Activated naive CD4-positive, alpha-beta T cell treated with anti-CD3 and anti-CD28 coated beads, Interleukin-2, amount 50 U/mL, for 24 hours (primary cell): ENCODE measurements at regions not wholly inside any gene's neighbourhood (a gene's known extent, or its start where the extent isn't known, plus 50 kb on each side); places are given as distances from the start of the nearest gene placed in this dataset.
"Not testable (repeated sequence)": the region's sequence is repeated elsewhere in the genome, so short reads cannot be mapped to it uniquely, and the experiment has no call there.

ENCODE experiments used
- H3K27ac Mint-ChIP-seq: one replicate; pipeline ENCODE4 v1.8.0; 2021; ENCODE audit warnings: mild to moderate bottlenecking, mixed read lengths
- H3K27me3 Mint-ChIP-seq: one replicate; pipeline ENCODE4 v1.8.0; 2021; ENCODE audit warnings: mixed read lengths
- H3K36me3 Mint-ChIP-seq: one replicate; pipeline ENCODE4 v1.8.0; 2021; ENCODE audit warnings: mixed read lengths
- H3K4me1 Mint-ChIP-seq: one replicate; pipeline ENCODE4 v1.8.0; 2021; ENCODE audit warnings: mixed read lengths
- H3K4me3 Mint-ChIP-seq: one replicate; pipeline ENCODE4 v1.8.0; 2021; ENCODE audit warnings: mild to moderate bottlenecking, mixed read lengths
- H3K9me3 Mint-ChIP-seq: one replicate; pipeline ENCODE4 v1.8.0; 2021; ENCODE audit warnings: mixed read lengths

DNA sequence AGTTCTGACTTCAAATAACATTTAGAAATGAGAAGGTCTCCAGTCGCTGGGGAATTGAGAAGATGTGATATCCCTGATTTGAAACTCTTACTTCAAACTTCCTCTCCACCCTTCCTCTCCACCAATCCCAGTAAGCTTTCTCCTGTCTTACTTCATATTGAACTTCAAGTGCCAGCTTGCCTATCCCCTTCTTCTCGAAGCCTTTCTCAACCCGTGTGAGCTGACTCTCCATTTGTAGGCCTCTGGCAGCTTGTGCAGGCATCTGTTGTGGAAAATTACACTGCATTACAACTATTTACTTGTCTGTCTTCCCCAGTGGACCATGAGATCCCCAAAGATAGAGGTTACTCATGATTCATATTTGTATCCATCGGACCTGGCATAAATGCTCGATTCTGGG is 280.8 kb upstream of the CDH5 start:
- H3K4me1 Mint-ChIP-seq, result no peaks in the 10 kb centered on the region
- no peaks in the 10 kb centered on the region for H3K27me3 Mint-ChIP-seq
- H3K36me3 Mint-ChIP-seq, result no peaks in the 10 kb centered on the region
- peaks cover 5% of the 10 kb centered on the region for H3K9me3 Mint-ChIP-seq
- H3K27ac Mint-ChIP-seq, result no peak overlapping the region
- no peak overlapping the region for H3K4me3 Mint-ChIP-seq

DNA sequence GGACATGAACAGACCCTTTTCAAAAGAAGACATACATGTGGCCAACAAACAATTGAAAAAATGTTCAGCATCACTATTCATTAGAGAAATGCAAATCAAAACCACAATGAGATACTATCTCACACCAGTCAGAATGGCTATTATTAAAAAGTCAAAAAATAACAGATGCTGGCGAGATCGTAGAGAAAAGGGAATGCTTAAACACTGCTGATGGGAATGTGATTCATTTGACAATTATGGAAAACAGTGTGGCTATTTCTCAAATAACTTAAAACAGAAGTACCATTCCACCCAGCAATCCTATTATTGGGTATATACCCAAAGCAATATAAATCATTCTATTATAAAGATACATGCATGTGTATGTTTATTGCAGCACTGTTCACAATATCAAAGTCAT is 281.8 kb upstream of the CDH5 start:
- not testable (repeated sequence) for H3K36me3 Mint-ChIP-seq, H3K27me3 Mint-ChIP-seq, H3K4me1 Mint-ChIP-seq, H3K4me3 Mint-ChIP-seq, H3K9me3 Mint-ChIP-seq, H3K27ac Mint-ChIP-seq

DNA sequence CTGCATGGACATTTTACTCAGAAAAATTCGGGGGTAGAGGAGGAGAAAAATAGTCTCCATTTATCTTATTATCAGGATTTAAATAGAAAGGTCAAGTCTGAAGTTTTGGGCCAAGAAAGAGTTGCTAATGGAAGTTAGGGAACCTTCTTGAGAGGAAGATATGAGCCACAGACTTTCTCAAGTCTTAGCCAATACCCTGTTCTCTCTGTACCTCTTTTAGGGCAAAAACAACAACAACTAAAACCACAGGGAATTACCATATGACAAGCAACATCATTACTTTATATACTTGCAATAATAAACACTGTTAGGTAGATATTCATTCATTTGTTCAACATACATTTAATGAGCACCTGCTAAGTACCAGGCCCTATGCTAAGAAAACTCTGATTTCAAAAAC is 282.2 kb upstream of the CDH5 start:
- peaks cover 4% of the 10 kb centered on the region for H3K27me3 Mint-ChIP-seq
- H3K27ac Mint-ChIP-seq, result no peak overlapping the region
- H3K4me1 Mint-ChIP-seq, result no peaks in the 10 kb centered on the region
- H3K36me3 Mint-ChIP-seq, result no peaks in the 10 kb centered on the region
- H3K4me3 Mint-ChIP-seq, result no peak overlapping the region
- peaks cover 5% of the 10 kb centered on the region for H3K9me3 Mint-ChIP-seq

DNA sequence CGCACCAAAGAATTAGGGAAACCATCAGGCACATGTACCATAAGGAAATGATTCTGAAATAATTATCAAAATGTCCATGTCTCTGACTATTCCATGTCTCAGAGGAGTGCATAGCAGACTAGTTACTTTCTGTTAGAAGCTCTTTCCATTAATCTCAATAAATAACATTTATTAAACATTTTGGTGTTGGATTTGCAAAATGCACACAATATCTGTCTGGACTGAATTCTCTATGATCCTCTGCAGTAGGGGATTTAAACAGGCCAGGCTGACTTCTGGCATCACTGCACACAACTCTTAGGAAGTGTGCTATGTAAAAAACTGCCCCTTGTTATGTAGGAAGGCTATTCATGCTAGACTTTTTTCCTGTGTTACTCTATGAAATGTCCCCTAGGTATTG is 283.3 kb upstream of the CDH5 start:
- no peaks in the 10 kb centered on the region for H3K36me3 Mint-ChIP-seq
- H3K27ac Mint-ChIP-seq, result no peak overlapping the region
- peaks cover 5% of the 10 kb centered on the region for H3K9me3 Mint-ChIP-seq
- H3K4me3 Mint-ChIP-seq, result no peak overlapping the region
- peaks cover 7% of the 10 kb centered on the region for H3K27me3 Mint-ChIP-seq
- no peaks in the 10 kb centered on the region for H3K4me1 Mint-ChIP-seq

DNA sequence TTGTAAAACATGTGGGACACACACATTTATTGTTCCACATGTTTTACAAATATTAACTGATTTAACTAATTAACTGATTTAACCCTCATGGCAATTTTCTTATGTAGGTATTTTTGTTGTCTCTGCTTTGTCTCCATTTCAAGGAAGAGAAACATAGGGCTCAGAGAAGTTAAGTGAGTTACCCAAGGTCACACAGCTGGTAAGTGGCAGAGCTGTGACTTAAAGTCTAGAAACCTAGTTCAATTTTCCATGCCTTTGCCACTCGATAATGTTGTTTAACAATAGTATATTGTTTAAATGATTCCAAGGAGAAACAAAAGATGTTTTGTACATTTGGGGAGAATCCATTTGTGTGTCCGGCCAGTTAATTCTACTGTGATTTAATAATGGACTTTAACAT is 284.1 kb upstream of the CDH5 start:
- Mint-ChIP-seq H3K27me3 (peaks cover 7% of the 10 kb centered on the region), H3K4me1 (no peaks in the 10 kb centered on the region), H3K4me3 (no peak overlapping the region), H3K36me3 (no peaks in the 10 kb centered on the region), H3K27ac (no peak overlapping the region), H3K9me3 (peaks cover 5% of the 10 kb centered on the region)

DNA sequence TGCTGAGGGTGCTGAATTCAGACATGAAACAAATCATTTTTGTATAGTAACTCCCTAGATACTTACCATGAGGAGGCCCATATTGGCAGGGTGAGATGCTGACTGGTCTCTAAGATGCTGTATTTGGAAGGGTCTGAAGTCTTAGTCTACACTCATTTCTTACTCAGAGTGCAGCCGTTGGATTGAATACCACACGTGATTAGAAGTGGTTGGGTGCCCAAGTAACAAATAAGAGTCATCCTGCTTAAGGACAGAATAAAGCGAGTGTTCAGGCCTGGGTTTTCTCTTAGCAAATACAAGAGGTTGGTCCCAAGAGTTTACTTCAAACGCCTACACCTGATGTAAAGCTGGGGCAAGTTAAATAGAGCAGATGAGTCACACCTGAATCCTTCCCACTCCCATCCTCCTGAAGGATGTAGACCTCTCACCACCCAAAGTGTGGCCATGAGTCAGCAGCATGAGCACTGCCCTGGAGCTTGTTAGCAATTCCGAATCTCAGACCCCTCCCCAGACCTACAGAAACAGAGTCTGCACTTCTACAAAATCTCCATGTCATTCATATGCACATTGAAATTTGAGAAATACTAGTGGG is 284.6 kb upstream of the CDH5 start:
- Mint-ChIP-seq H3K4me3 (no peak overlapping the region), H3K9me3 (peaks cover 3% of the 10 kb centered on the region), H3K27ac (no peak overlapping the region), H3K36me3 (no peaks in the 10 kb centered on the region), H3K27me3 (peaks cover 7% of the 10 kb centered on the region), H3K4me1 (no peaks in the 10 kb centered on the region)

DNA sequence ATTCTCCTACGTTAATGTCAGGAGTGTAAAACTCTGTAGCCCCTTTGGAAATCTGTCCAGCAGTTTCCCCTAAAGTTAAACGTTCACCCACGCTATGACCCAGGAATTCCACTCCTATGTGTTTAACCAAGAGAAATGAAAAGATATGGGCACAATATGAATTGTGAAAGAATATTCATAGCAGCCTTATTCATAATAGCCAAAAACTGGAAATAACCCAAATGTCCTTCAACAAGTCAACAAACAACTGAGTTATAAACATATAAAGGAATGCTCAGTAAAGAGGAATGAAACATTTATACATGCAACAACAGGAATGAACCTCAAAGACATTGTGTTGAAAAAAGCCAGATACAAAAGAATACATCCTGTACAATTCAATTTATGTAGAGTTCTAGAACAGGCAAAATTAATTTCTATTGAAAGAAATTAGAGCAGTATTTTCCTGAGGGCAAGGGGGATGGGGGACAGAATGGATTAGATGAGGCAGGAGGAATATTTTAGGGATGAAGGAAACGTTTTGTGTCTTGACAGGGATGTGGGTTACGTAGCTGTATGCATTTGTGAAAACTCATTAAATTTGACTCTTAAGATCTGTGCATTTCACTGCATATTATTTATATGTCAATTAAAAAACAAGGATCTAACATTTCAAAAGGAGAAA is 286.7 kb upstream of the CDH5 start:
- Mint-ChIP-seq H3K27me3 (peaks cover 9% of the 10 kb centered on the region), H3K4me1 (no peaks in the 10 kb centered on the region), H3K27ac (no peak overlapping the region), H3K36me3 (no peaks in the 10 kb centered on the region), H3K9me3 (no peaks in the 10 kb centered on the region), H3K4me3 (no peak overlapping the region)

DNA sequence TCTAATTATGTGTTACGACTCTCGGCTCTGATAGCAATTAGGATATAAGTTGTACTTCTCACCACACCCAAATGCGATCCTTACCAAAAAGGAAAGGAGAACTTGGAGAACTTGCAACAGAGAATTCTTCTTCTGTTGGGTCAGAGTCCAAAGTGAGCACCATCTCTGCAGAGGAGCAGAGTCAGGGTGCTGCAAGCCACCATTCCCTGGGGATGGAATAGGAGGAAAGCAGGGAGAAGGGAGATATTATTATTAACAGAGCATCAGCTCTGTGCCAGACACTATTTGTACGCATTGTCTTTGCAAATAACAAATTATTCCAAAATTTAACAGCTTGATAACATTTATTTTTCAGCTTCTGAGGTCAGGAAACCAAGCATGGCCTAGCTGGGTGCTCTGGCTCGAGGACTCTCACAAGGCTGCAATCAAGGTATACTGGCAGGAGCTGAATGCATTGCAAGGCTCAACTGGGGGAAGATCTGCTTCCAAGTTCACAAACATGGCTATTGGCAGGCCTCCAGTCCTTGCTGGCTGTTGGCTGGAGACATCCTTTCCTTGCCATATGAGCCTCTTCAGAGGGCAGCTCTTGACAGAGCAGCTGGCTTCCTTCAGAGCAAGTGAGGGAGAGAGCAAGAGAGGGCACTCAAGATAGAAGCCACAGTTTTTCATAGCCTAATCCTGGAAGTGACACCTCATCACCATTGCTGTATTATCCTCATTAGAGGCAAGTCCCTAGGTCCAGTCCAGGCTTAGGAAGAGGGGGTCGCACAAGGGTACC is 296.2 kb upstream of the CDH5 start:
- Mint-ChIP-seq H3K36me3 (no peaks in the 10 kb centered on the region), H3K4me3 (no peak overlapping the region), H3K9me3 (no peaks in the 10 kb centered on the region), H3K27me3 (peaks cover 14% of the 10 kb centered on the region), H3K27ac (no peak overlapping the region), H3K4me1 (no peaks in the 10 kb centered on the region)

DNA sequence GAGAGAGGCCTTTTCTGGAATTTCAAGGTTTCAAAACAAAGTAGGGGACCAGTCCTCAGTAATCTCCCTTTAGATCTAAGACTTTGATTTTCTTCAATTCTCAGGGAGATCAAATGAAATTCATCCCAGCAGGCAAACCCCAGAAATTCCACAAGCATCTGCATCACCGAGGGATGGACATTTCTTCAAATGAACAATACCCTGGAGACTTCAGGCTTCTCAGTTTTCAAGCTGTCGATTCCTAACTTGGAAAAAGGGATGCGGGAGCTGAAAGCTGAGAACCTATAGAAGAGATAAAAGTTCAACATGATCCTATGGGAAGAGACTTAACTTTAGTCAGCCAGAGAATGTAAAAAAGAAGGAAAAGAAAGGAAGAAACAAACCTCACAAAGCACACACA is 296.9 kb upstream of the CDH5 start:
- Mint-ChIP-seq H3K4me1 (no peaks in the 10 kb centered on the region), H3K9me3 (no peaks in the 10 kb centered on the region), H3K27me3 (peaks cover 13% of the 10 kb centered on the region), H3K27ac (no peak overlapping the region), H3K36me3 (no peaks in the 10 kb centered on the region), H3K4me3 (no peak overlapping the region)

DNA sequence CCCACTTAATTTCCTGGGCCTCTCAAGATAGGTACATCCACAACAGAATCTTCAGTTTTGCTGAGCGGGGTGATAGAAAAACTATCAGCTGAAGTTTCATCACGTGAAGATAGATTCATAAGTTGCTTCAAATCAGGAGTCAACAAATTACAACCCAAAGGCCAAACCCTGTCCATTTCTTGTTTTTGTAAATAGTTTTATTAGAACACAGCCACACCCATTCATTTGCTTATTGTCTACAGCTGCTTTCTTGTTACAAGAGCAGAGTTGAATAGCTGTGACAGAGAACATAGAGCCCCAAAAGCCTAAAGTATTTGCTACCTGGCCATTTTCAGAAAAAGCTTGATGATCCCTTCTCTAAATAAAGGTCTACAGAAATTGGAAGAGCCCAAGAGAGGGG is 300.1 kb upstream of the CDH5 start:
- Mint-ChIP-seq H3K36me3 (no peaks in the 10 kb centered on the region), H3K4me1 (no peaks in the 10 kb centered on the region), H3K4me3 (no peak overlapping the region), H3K27me3 (peaks cover 9% of the 10 kb centered on the region), H3K9me3 (no peaks in the 10 kb centered on the region), H3K27ac (no peak overlapping the region)

DNA sequence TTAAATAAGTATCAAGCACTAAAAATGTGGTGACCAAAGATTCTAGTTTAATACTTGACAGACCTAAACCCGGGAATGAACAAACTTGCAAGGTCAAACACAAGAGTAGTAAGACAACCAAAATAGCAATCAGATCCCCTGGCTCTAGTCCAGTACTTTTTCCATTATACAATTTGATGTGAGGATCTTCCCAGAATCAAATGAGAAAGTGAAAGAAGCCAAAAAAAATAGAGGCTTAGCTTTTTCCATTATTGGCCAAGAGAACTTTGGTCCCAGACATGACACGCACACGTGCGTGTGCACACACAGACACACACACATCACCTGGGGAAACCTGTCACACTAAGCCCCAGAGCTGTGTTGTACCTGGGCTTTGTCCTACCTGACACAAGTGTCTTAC is 300.6 kb upstream of the CDH5 start:
- Mint-ChIP-seq H3K27me3 (peaks cover 9% of the 10 kb centered on the region), H3K9me3 (no peaks in the 10 kb centered on the region), H3K27ac (no peak overlapping the region), H3K4me1 (no peaks in the 10 kb centered on the region), H3K4me3 (no peak overlapping the region), H3K36me3 (no peaks in the 10 kb centered on the region)

DNA sequence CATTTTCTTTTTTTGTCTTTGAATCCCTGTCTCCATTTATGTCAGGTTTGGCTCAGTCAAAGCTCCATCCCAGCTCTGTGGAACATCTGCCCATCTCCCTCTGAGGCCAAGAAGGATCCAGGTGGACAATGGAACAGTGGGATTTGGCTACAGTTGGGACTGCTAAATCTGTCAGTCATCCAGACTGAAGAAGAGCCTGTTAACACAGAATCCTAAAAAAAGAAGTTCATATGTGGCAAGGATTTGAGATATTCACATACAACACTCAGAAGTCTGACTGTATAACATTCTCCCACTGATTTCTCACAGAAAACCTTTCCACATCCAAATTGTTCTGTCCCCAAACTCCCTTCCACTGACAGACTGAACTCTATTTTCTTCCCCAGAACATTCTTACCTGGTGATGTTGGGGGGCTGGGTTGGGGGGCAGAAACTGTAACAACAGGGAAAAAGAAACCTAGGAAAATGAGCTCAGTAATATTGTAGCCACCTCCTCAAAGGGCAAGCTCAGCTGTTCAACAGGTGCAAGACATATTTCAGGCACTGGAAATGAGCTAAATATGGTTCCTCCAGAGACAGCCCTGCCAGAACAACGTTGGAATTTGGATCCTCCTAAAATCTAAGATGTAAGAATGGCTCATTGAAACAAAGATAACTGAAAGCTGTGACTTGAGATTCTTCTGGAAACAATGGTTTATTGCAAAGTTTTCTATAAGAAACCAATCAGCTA is 301.5 kb upstream of the CDH5 start:
- Mint-ChIP-seq H3K36me3 (no peaks in the 10 kb centered on the region), H3K9me3 (no peaks in the 10 kb centered on the region), H3K4me1 (no peaks in the 10 kb centered on the region), H3K4me3 (no peak overlapping the region), H3K27me3 (peaks cover 7% of the 10 kb centered on the region), H3K27ac (no peak overlapping the region)

DNA sequence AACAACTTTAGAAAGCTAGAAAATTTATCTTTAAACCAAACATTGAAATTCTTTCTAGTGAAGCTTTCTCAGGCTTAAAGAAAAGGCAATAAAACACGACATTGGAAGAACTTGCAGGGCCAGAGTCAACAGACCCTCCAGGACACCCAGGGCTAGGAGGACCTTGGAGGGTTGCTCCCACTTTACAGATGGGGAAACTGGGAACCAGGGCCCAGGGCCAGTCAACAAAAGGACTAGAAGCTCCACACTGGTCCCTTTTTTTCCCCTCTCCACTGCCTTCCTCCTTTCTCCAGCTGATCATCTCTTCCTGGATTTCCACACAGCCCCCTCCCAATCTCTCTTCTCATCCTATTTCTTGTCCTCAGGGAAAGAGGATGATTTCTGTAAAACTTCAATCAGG is 307.7 kb upstream of the CDH5 start:
- H3K27me3 Mint-ChIP-seq, result peaks cover 5% of the 10 kb centered on the region

DNA sequence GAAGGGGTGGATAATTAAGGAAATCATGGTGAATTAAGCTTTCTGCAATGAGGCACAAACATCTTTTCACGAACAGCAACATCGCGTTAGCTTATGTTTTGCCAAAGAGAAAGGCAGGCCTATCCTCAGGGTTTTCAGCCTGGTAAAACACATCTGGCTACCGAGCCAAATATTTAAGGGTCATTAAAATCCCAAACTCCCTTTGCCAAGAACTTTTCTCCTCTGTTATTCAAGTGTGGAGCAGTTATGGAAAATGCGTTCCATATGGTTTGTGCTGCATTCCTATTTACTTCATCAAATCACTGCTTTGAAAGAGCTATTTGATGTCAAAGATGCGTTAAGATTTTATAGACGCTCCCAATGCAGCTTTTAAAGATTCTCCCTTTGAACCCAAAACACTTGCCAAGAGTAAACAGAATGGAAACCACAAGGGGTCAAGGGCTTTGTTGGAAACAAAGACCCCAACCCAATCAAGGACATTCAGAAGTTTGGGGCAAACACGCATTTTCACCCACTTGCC is 308.3 kb upstream of the CDH5 start:
- no peak overlapping the region for H3K27ac Mint-ChIP-seq
- H3K4me1 Mint-ChIP-seq, result no peaks in the 10 kb centered on the region
- peaks cover 4% of the 10 kb centered on the region for H3K27me3 Mint-ChIP-seq
- no peak overlapping the region for H3K4me3 Mint-ChIP-seq
- no peaks in the 10 kb centered on the region for H3K36me3 Mint-ChIP-seq
- no peaks in the 10 kb centered on the region for H3K9me3 Mint-ChIP-seq

More for the DNA sequence above, 307.7 kb upstream of the CDH5 start:
- Mint-ChIP-seq H3K9me3 (no peaks in the 10 kb centered on the region), H3K4me1 (no peaks in the 10 kb centered on the region), H3K27ac (no peak overlapping the region), H3K4me3 (no peak overlapping the region), H3K36me3 (no peaks in the 10 kb centered on the region)

DNA sequence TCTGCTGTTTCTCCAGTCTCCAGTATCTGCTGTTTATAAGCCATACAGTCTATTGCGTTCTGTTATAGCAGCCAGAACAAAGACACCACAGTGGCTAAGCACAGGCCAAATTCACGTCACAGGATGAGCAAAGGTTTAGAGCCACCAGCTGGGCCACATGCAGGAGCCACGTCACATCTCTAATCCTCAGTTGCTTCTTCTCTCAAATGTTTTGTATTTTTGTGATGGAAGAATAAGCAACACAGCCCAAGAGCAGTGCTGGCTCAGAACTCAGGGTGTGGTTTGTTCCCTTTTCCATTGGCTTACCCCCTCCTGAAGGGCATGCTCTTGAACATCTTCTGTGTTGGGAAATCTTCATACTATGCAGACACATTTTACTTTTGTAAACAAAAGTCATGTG is 309.4 kb upstream of the CDH5 start:
- peaks cover 4% of the 10 kb centered on the region for H3K27me3 Mint-ChIP-seq
- no peak overlapping the region for H3K27ac Mint-ChIP-seq
- H3K4me1 Mint-ChIP-seq, result no peaks in the 10 kb centered on the region
- H3K36me3 Mint-ChIP-seq, result no peaks in the 10 kb centered on the region
- H3K4me3 Mint-ChIP-seq, result no peak overlapping the region
- H3K9me3 Mint-ChIP-seq, result no peaks in the 10 kb centered on the region

DNA sequence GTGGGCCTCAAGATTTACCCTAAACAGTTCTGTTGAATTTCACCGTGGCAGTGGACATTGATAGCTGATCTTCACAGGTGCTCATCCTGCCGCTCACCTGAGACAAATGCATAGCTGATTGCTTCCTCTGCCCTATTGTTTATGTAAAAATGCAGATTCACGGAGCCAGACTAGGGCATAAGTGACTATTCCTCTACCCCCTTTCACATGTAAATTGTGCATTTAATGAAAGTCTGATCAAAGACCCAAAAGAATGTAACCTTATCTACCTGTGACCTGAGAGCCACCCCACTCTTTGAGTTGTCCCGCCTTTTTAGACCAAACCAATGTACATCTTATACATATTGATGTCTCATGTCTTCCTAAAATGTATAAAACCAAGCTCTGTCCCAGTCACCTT is 312.4 kb upstream of the CDH5 start:
- Mint-ChIP-seq H3K36me3 (no peaks in the 10 kb centered on the region), H3K27ac (no peak overlapping the region), H3K4me1 (no peaks in the 10 kb centered on the region), H3K4me3 (no peak overlapping the region), H3K9me3 (no peaks in the 10 kb centered on the region), H3K27me3 (peaks cover 2% of the 10 kb centered on the region)
